ENCODE measurements at regions not wholly inside any gene's neighbourhood (a gene's known extent, or its start where the extent isn't known, plus 50 kb on each side); places are given as distances from the start of the nearest gene placed in this dataset.

- H3K4me3 ChIP-seq (ENCODE audit: low read depth, low read length): no peak overlapping the region
- no peak for DNase-seq (ENCODE audit: low read depth)
- no peak for TF ChIP-seq CTCF (IDR thresholded peaks at IDR 0.05; ENCODE audit: control insufficient read depth, extremely low read depth, insufficient read depth)
Measured at GRCh38 chr4:96108146-96108545, 268.3 kb downstream of the PDHA2 start.

GRCh38 chr4:96112631-96113030 lies 272.7 kb downstream of the PDHA2 start:
- no peak for TF ChIP-seq CTCF (IDR thresholded peaks at IDR 0.05; ENCODE audit: control insufficient read depth, extremely low read depth, insufficient read depth)
- DNase-seq (ENCODE audit: low read depth): no peak

GRCh38 chr4:96120206-96120605 lies 280.3 kb downstream of the PDHA2 start:
- no peak overlapping the region for H3K4me3 ChIP-seq (ENCODE audit: low read depth, low read length)
- no peak for TF ChIP-seq CTCF (IDR thresholded peaks at IDR 0.05; ENCODE audit: control insufficient read depth, extremely low read depth, insufficient read depth)
- DNase-seq (ENCODE audit: low read depth): no peak

More at GRCh38 chr4:96112631-96113030, 272.7 kb downstream of the PDHA2 start:
- H3K4me3 ChIP-seq (ENCODE audit: low read depth, low read length): no peak overlapping the region

- no peak for TF ChIP-seq CTCF (IDR thresholded peaks at IDR 0.05; ENCODE audit: control insufficient read depth, extremely low read depth, insufficient read depth)
- no peak for DNase-seq (ENCODE audit: low read depth)
Measured at GRCh38 chr4:96126227-96126626, 286.3 kb downstream of the PDHA2 start.

GRCh38 chr4:96131186-96131585 lies 291.3 kb downstream of the PDHA2 start:
- no peak overlapping the region for H3K4me3 ChIP-seq (ENCODE audit: low read depth, low read length)
- TF ChIP-seq CTCF (IDR thresholded peaks at IDR 0.05; ENCODE audit: control insufficient read depth, extremely low read depth, insufficient read depth): no peak

More at GRCh38 chr4:96126227-96126626, 286.3 kb downstream of the PDHA2 start:
- H3K4me3 ChIP-seq (ENCODE audit: low read depth, low read length): no peak overlapping the region

GRCh38 chr4:96134806-96135205 lies 294.9 kb downstream of the PDHA2 start:
- H3K4me3 ChIP-seq (ENCODE audit: low read depth, low read length): no peak overlapping the region
- TF ChIP-seq CTCF (IDR thresholded peaks at IDR 0.05; ENCODE audit: control insufficient read depth, extremely low read depth, insufficient read depth): no peak
- DNase-seq (ENCODE audit: low read depth): no peak

More at GRCh38 chr4:96131186-96131585, 291.3 kb downstream of the PDHA2 start:
- DNase-seq (ENCODE audit: low read depth): no peak

GRCh38 chr4:96136056-96136455 lies 296.2 kb downstream of the PDHA2 start:
- no peak for TF ChIP-seq CTCF (IDR thresholded peaks at IDR 0.05; ENCODE audit: control insufficient read depth, extremely low read depth, insufficient read depth)
- H3K4me3 ChIP-seq (ENCODE audit: low read depth, low read length): no peak overlapping the region
- no peak for DNase-seq (ENCODE audit: low read depth)

Data from LNCaP clone FGC (cell line).